ENCODE measurements at regions not wholly inside any gene's neighbourhood (a gene's known extent, or its start where the extent isn't known, plus 50 kb on each side); places are given as distances from the start of the nearest gene placed in this dataset.

GRCh38 chr5:18299166-18299565, 664.9 kb downstream of the TAF11L14 start:
- Mint-ChIP-seq H3K4me1 (peaks cover 21% of the 10 kb centered on the region; the same call in 2 of the 3 replicates), H3K36me3 (ENCODE audit: low read depth) (peaks cover 7% of the 10 kb centered on the region; the same call in 2 of the 3 replicates), H3K27me3 (ENCODE audit: insufficient read depth, low read depth, poor library complexity) (peaks cover 2% of the 10 kb centered on the region), H3K27ac (no peak overlapping the region), H3K9me3 (peaks cover 6% of the 10 kb centered on the region; the same call in 2 of the 3 replicates), H3K4me3 (no peak overlapping the region)
- H3K4me1 ChIP-seq (ENCODE audit: insufficient read depth) = peaks cover 31% of the 10 kb centered on the region
- H4K20me1 ChIP-seq (replicated peaks; ENCODE audit: insufficient read depth) = no peaks in the 10 kb centered on the region
- H3F3A ChIP-seq (replicated peaks; ENCODE audit: low read depth) = no peaks in the 10 kb centered on the region
- TF ChIP-seq ZNF462 (CRISPR knock-in tag; IDR thresholded peaks at IDR 0.05) = peak; percentile 61; the same call in 1 of the 2 replicates
- TF ChIP-seq ZNF114 (CRISPR knock-in tag; IDR thresholded peaks at IDR 0.05) = no peak
- H3K4me3 ChIP-seq = no peak overlapping the region
- no peaks in the 10 kb centered on the region for H3K9me2 ChIP-seq (ENCODE audit: insufficient read depth)
- no peaks in the 10 kb centered on the region for H3K79me2 ChIP-seq (replicated peaks; ENCODE audit: insufficient read depth)
- H3K36me3 ChIP-seq (ENCODE audit: insufficient read depth) = no peaks in the 10 kb centered on the region
- H3K27ac ChIP-seq (ENCODE audit: low read depth) = no peak overlapping the region
- no peak overlapping the region; the same call in 1 of the 2 replicates for H2AFZ ChIP-seq
- 0 out of 3 replicates have a peak, but pooled peaks have one; percentile 30 for ATAC-seq
- H3K4me2 ChIP-seq = peak overlapping the region; percentile 7; the same call in 1 of the 2 replicates
- no peaks in the 10 kb centered on the region for H3K27me3 ChIP-seq (ENCODE audit: insufficient read depth)
- DNase-seq (ENCODE audit: low spot score) = peak; percentile 36

GRCh38 chr5:18305288-18305924, 671.1 kb downstream of the TAF11L14 start:
- no peak for TF ChIP-seq JUNB (IDR thresholded peaks at IDR 0.05; ENCODE audit: unreplicated experiment)
- TF ChIP-seq CTCF (conservative IDR thresholded peaks at IDR 0.05; ENCODE audit: low read depth in 2 of 2) = peak; percentile 91 to 93
- no peak overlapping the region for H3K4me3 Mint-ChIP-seq
- Histone ChIP-seq H3K36me3 (ENCODE audit: insufficient read depth) (no peaks in the 10 kb centered on the region), H3F3A (replicated peaks; ENCODE audit: low read depth) (no peaks in the 10 kb centered on the region), H3K4me1 (ENCODE audit: insufficient read depth) (peaks cover 13% of the 10 kb centered on the region), H3K4me2 (no peak overlapping the region), H3K9me2 (ENCODE audit: insufficient read depth) (no peaks in the 10 kb centered on the region), H2AFZ (no peak overlapping the region), H3K4me3 (no peak overlapping the region), H3K27ac (ENCODE audit: low read depth) (no peak overlapping the region), H3K79me2 (replicated peaks; ENCODE audit: insufficient read depth) (no peaks in the 10 kb centered on the region), H3K27me3 (ENCODE audit: insufficient read depth) (no peaks in the 10 kb centered on the region), H4K20me1 (replicated peaks; ENCODE audit: insufficient read depth) (no peaks in the 10 kb centered on the region)
- no peak; the same call in 2 of the 3 replicates for ATAC-seq
- peak overlapping the region; percentile 34; the same call in 1 of the 2 replicates for H3K27ac Mint-ChIP-seq
- peaks cover 3% of the 10 kb centered on the region for H3K27me3 Mint-ChIP-seq (ENCODE audit: insufficient read depth, low read depth, poor library complexity)
- peaks cover 37% of the 10 kb centered on the region; the same call in 2 of the 3 replicates for H3K9me3 Mint-ChIP-seq
- peak; percentile 58 for DNase-seq (ENCODE audit: low spot score)
- peaks cover 22% of the 10 kb centered on the region; the same call in 2 of the 3 replicates for H3K36me3 Mint-ChIP-seq (ENCODE audit: low read depth)
- H3K4me1 Mint-ChIP-seq = peaks cover 18% of the 10 kb centered on the region; the same call in 2 of the 3 replicates
